ENCODE measurements at regions not wholly inside any gene's neighbourhood (a gene's known extent, or its start where the extent isn't known, plus 50 kb on each side); places are given as distances from the start of the nearest gene placed in this dataset.

- ChIA-PET SMC1A (ENCODE audit: uncharacterized antibody, unreplicated experiment) (no interaction called here), POLR2A (no interaction called here), RAD21 (ENCODE audit: unreplicated experiment) (no interaction called here), CTCF (no interaction called here)
- H3K4me3 ChIP-seq, result no peak overlapping the region
- no peaks in the 10 kb centered on the region for H3K4me1 ChIP-seq (ENCODE audit: control insufficient read depth, insufficient read depth, low read length)
- WGBS (ENCODE audit: insufficient coverage, insufficient replicate concordance, low lambda C conversion rate, missing lambda C conversion rate), result 0% methylated on average over 6 of the region's 6 CpGs
- no peak for TF ChIP-seq ATF7 (IDR thresholded peaks at IDR 0.05; ENCODE audit: low read depth)
- FAIRE-seq, result no peak
- no peak overlapping the region for H3K9ac ChIP-seq (ENCODE audit: control insufficient read depth, insufficient read depth, low read length)
- H3K27me3 ChIP-seq (replicated peaks in 1 of 2; ENCODE audit: control insufficient read depth in 2 of 2, insufficient read depth in 2 of 2, low read length in 1 of 2), result no peaks in the 10 kb centered on the region
- H4K20me1 ChIP-seq (ENCODE audit: control insufficient read depth, insufficient read depth), result no peaks in the 10 kb centered on the region
- no peak for ATAC-seq
- DNase-seq (ENCODE audit: low read depth, low spot score), result no peak
- in situ Hi-C loops (cut with MboI), result no loop called here
- H3K9me3 ChIP-seq (replicated peaks; ENCODE audit: control insufficient read depth, insufficient read depth, low read length), result no peaks in the 10 kb centered on the region
- no peak overlapping the region for H3K4me2 ChIP-seq (ENCODE audit: control insufficient read depth, insufficient read depth)
- intact Hi-C loops (cut with micrococcal nuclease; ENCODE audit: unreplicated experiment), result no loop called here
- H3K36me3 ChIP-seq (ENCODE audit: control insufficient read depth in 2 of 2, insufficient read depth in 2 of 2, low read length in 1 of 2), result no peaks in the 10 kb centered on the region
- no peaks in the 10 kb centered on the region for H3K79me2 ChIP-seq (ENCODE audit: control insufficient read depth, insufficient read depth, low read length)
- H3K27ac ChIP-seq (ENCODE audit: control insufficient read depth, insufficient read depth), result no peak overlapping the region
- no peak overlapping the region for H2AFZ ChIP-seq (ENCODE audit: control insufficient read depth, low read depth, low read length)
- no TSS peak for BruUV-seq (replicated peaks)
Observed at GRCh38 chr4:181193131-181193930, 1049.9 kb upstream of the TENM3 start.

- no peak for FAIRE-seq
- H2AFZ ChIP-seq (ENCODE audit: control insufficient read depth, low read depth, low read length), result no peak overlapping the region
- ChIA-PET RAD21 (ENCODE audit: unreplicated experiment) (no interaction called here), CTCF (no interaction called here), POLR2A (no interaction called here), SMC1A (ENCODE audit: uncharacterized antibody, unreplicated experiment) (no interaction called here)
- H3K4me1 ChIP-seq (ENCODE audit: control insufficient read depth, insufficient read depth, low read length), result no peaks in the 10 kb centered on the region
- no peak overlapping the region for H3K9ac ChIP-seq (ENCODE audit: control insufficient read depth, insufficient read depth, low read length)
- no TSS peak for BruUV-seq (replicated peaks)
- H3K4me3 ChIP-seq, result no peak overlapping the region
- H3K27me3 ChIP-seq (replicated peaks in 1 of 2; ENCODE audit: control insufficient read depth in 2 of 2, insufficient read depth in 2 of 2, low read length in 1 of 2), result no peaks in the 10 kb centered on the region
- H4K20me1 ChIP-seq (ENCODE audit: control insufficient read depth, insufficient read depth), result no peaks in the 10 kb centered on the region
- in situ Hi-C loops (cut with MboI) (no loop called here), intact Hi-C loops (cut with micrococcal nuclease; ENCODE audit: unreplicated experiment) (no loop called here)
- H3K36me3 ChIP-seq (ENCODE audit: control insufficient read depth in 2 of 2, insufficient read depth in 2 of 2, low read length in 1 of 2), result no peaks in the 10 kb centered on the region
- no peaks in the 10 kb centered on the region for H3K79me2 ChIP-seq (ENCODE audit: control insufficient read depth, insufficient read depth, low read length)
- no peak overlapping the region for H3K4me2 ChIP-seq (ENCODE audit: control insufficient read depth, insufficient read depth)
- no peaks in the 10 kb centered on the region for H3K9me3 ChIP-seq (replicated peaks; ENCODE audit: control insufficient read depth, insufficient read depth, low read length)
- 14% methylated on average over 5 of the region's 5 CpGs for WGBS (ENCODE audit: insufficient coverage, insufficient replicate concordance, low lambda C conversion rate, missing lambda C conversion rate)
- H3K27ac ChIP-seq (ENCODE audit: control insufficient read depth, insufficient read depth), result no peak overlapping the region
- DNase-seq (ENCODE audit: low read depth, low spot score), result no peak
- TF ChIP-seq ZBTB33 (IDR thresholded peaks at IDR 0.05), result no peak
- TF ChIP-seq REST (IDR thresholded peaks at IDR 0.05; ENCODE audit: low read depth, low read length), result no peak
- TF ChIP-seq ETV6 (conservative IDR thresholded peaks at IDR 0.05 in 1 of 2, IDR thresholded peaks at IDR 0.05 in 1 of 2; ENCODE audit: borderline replicate concordance in 1 of 2, low read depth in 1 of 2), result no peak
- no peak for TF ChIP-seq ATF2 (IDR thresholded peaks at IDR 0.05; ENCODE audit: low read length)
- no peak for TF ChIP-seq TCF12 (IDR thresholded peaks at IDR 0.05; ENCODE audit: low read depth, low read length)
- TF ChIP-seq CREM (IDR thresholded peaks at IDR 0.05; ENCODE audit: low read depth), result no peak
- no peak for TF ChIP-seq ZNF207 (IDR thresholded peaks at IDR 0.05; ENCODE audit: borderline replicate concordance)
- TF ChIP-seq PML (IDR thresholded peaks at IDR 0.05; ENCODE audit: low read length), result no peak
- no peak for TF ChIP-seq MXI1 (IDR thresholded peaks at IDR 0.05; ENCODE audit: low read depth, low read length)
- no peak for TF ChIP-seq SMARCA5 (IDR thresholded peaks at IDR 0.05)
- ATAC-seq, result no peak
Observed at GRCh38 chr4:181194096-181194495, 1049.1 kb upstream of the TENM3 start.

Data from GM12878 (cell line).